Coronary artery (tissue), 2 donors: ENCODE measurements at regions not wholly inside any gene's neighbourhood (a gene's known extent, or its start where the extent isn't known, plus 50 kb on each side); places are given as distances from the start of the nearest gene placed in this dataset.

ENCODE experiments used
- DNase-seq: peaks from one replicate; pipeline ENCODE4 v3.0.0-alpha.2; 2017; ENCODE audit warnings: low spot score
- H3K27ac ChIP-seq, 2 donors: fragments of 200-600 bp; sonication (generic); one replicate each; pipeline ENCODE4 v1.5.1; 2016 to 2019
- H3K4me3 ChIP-seq: fragments of 200-600 bp; sonication (generic); 2 replicates; pipeline ENCODE4 v1.5.1; 2016; ENCODE audit warnings: mild to moderate bottlenecking, moderate library complexity
- CTCF ChIP-seq: fragments of 200-600 bp; sonication (generic); IDR thresholded peaks from one replicate; pipeline ENCODE4 v1.5.1; 2019; ENCODE audit warnings: antibody characterized with exemption

- no peak for DNase-seq
- Histone ChIP-seq H3K4me3 (no peak overlapping the region), H3K27ac (no peak overlapping the region)
- no peak for TF ChIP-seq CTCF
Measured at GRCh38 chr9:105879181-105879580, 184.8 kb downstream of the TMEM38B start.

GRCh38 chr9:105880517-105880916 is 186.2 kb downstream of the TMEM38B start:
- TF ChIP-seq CTCF, result no peak
- DNase-seq, result no peak
- H3K27ac ChIP-seq, result no peak overlapping the region
- H3K4me3 ChIP-seq, result no peak overlapping the region

GRCh38 chr9:105881021-105881420 is 186.7 kb downstream of the TMEM38B start:
- Histone ChIP-seq H3K27ac (no peak overlapping the region), H3K4me3 (no peak overlapping the region)
- no peak for DNase-seq
- TF ChIP-seq CTCF, result no peak

GRCh38 chr9:105881654-105882349 is 187.5 kb downstream of the TMEM38B start:
- TF ChIP-seq CTCF, result peak; percentile 60
- Histone ChIP-seq H3K4me3 (no peak overlapping the region), H3K27ac (no peak overlapping the region)
- DNase-seq, result no peak

- no peak for TF ChIP-seq CTCF
- H3K4me3 ChIP-seq, result no peak overlapping the region
- no peak for DNase-seq
- no peak overlapping the region for H3K27ac ChIP-seq
Measured at GRCh38 chr9:105883847-105884246, 189.5 kb downstream of the TMEM38B start.

GRCh38 chr9:105884416-105884815 is 190.1 kb downstream of the TMEM38B start:
- H3K4me3 ChIP-seq, result no peak overlapping the region
- H3K27ac ChIP-seq, result no peak overlapping the region
- no peak for TF ChIP-seq CTCF
- no peak for DNase-seq

- no peak overlapping the region for H3K4me3 ChIP-seq
- DNase-seq, result no peak
- TF ChIP-seq CTCF, result no peak
- no peak overlapping the region for H3K27ac ChIP-seq
Measured at GRCh38 chr9:105886136-105886535, 191.8 kb downstream of the TMEM38B start.
